Glutamatergic neuron (in vitro differentiated cells): ENCODE measurements at regions not wholly inside any gene's neighbourhood (a gene's known extent, or its start where the extent isn't known, plus 50 kb on each side); places are given as distances from the start of the nearest gene placed in this dataset.

Experiments
- DNase-seq: peaks from one replicate; pipeline ENCODE4 v3.0.0; 2022
- H3K27ac Mint-ChIP-seq: one replicate; pipeline ENCODE4 v1.8.0; 2020; ENCODE audit warnings: mild to moderate bottlenecking, mixed read lengths, inconsistent platforms; ENCODE audit not compliant: unreplicated experiment
- H3K27me3 Mint-ChIP-seq: one replicate; pipeline ENCODE4 v1.8.0; 2020; ENCODE audit warnings: mild to moderate bottlenecking, moderate library complexity, mixed read lengths, inconsistent platforms; ENCODE audit not compliant: unreplicated experiment
- H3K36me3 Mint-ChIP-seq: one replicate; pipeline ENCODE4 v1.8.0; 2020; ENCODE audit warnings: mild to moderate bottlenecking, mixed read lengths, inconsistent platforms; ENCODE audit not compliant: unreplicated experiment
- H3K4me1 Mint-ChIP-seq: one replicate; pipeline ENCODE4 v1.8.0; 2020; ENCODE audit warnings: mild to moderate bottlenecking, low read depth, mixed read lengths, inconsistent platforms; ENCODE audit not compliant: unreplicated experiment
- H3K4me3 Mint-ChIP-seq: one replicate; pipeline ENCODE4 v1.8.0; 2020; ENCODE audit warnings: mild to moderate bottlenecking, mixed read lengths, inconsistent platforms; ENCODE audit not compliant: unreplicated experiment
- H3K9me3 Mint-ChIP-seq: one replicate; pipeline ENCODE4 v1.8.0; 2020; ENCODE audit warnings: mild to moderate bottlenecking, moderate library complexity, mixed read lengths, inconsistent platforms; ENCODE audit not compliant: unreplicated experiment
- TF ChIP-seq, protein P1 (sequence below): fragments of 200-600 bp; sonication (generic); IDR thresholded peaks from one replicate; pipeline ENCODE4 v1.5.0; 2021; ENCODE audit not compliant: partially characterized antibody, unreplicated experiment

DNA sequence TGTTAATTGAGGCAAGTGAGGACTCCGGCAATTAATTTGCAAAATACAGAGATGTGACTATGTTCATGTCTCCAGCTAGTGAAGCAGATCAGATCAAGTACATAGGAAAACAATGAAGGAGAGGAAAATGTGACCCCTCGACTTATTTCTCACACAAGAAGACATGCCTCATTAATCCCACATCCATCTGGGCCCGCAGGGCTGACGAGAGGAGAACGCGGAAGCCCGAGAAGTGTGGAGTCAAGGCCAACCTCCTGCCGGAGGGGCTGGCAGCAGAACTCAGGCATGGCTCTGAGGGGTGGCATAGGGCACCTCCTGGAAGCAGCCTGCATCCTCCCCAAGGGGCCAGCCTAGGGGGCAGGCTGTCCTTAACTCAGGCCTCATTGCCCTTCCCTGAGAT is 54.4 kb downstream of the ZNF503 start:
- TF ChIP-seq, protein P1, sequence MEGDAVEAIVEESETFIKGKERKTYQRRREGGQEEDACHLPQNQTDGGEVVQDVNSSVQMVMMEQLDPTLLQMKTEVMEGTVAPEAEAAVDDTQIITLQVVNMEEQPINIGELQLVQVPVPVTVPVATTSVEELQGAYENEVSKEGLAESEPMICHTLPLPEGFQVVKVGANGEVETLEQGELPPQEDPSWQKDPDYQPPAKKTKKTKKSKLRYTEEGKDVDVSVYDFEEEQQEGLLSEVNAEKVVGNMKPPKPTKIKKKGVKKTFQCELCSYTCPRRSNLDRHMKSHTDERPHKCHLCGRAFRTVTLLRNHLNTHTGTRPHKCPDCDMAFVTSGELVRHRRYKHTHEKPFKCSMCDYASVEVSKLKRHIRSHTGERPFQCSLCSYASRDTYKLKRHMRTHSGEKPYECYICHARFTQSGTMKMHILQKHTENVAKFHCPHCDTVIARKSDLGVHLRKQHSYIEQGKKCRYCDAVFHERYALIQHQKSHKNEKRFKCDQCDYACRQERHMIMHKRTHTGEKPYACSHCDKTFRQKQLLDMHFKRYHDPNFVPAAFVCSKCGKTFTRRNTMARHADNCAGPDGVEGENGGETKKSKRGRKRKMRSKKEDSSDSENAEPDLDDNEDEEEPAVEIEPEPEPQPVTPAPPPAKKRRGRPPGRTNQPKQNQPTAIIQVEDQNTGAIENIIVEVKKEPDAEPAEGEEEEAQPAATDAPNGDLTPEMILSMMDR = no peak
- DNase-seq = no peak
- no peak overlapping the region for H3K27ac Mint-ChIP-seq
- peaks cover 4% of the 10 kb centered on the region for H3K36me3 Mint-ChIP-seq
- peaks cover under 1% of the 10 kb centered on the region for H3K4me1 Mint-ChIP-seq
- H3K4me3 Mint-ChIP-seq = no peak overlapping the region
- H3K9me3 Mint-ChIP-seq = no peaks in the 10 kb centered on the region
- peaks cover 2% of the 10 kb centered on the region for H3K27me3 Mint-ChIP-seq

DNA sequence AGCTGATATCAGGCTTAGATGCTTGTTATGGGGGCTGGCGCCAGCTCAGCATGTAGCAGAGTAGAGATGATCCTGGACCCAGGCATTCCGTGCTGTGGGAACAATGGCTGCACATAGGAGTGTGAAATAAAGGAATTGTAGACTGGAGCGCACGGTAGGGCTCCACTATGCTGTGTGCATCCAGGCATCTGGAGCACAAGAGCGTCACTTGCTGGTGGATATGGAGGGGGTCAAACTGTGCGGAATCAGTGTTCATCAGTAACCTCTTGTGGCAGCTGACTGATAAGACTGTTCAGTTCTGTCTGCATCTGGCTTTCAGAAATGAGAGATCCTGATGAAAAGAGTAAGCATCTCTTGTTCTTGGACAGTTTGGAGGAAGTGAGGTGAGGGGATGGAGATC is 55.8 kb downstream of the ZNF503 start:
- TF ChIP-seq, protein P1 = no peak
- H3K4me1 Mint-ChIP-seq = no peaks in the 10 kb centered on the region
- H3K4me3 Mint-ChIP-seq = no peak overlapping the region
- no peak overlapping the region for H3K27ac Mint-ChIP-seq
- no peak for DNase-seq
- H3K27me3 Mint-ChIP-seq = peaks cover 4% of the 10 kb centered on the region
- H3K9me3 Mint-ChIP-seq = no peaks in the 10 kb centered on the region
- peaks cover 4% of the 10 kb centered on the region for H3K36me3 Mint-ChIP-seq

DNA sequence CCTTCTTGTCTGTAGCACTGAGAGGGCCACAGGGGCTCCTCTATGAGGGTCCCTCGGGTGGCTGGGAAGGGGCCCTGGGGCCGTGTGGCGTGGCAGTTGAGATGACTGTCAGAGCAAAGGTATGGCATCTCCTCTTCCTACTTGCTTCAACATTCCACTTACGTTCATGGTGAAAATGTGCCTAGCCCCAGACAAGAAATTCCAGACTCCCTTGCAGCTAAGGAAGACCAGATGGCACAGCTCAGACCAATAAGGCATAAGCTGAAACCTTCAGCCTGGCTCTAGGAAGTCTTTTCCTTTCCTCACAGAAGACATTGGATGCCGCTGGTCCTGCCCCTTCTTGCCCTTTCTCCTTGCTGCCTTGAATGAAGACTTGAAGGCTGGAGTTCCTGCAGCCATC is 57.4 kb downstream of the ZNF503 start:
- Mint-ChIP-seq H3K27me3 (peaks cover 4% of the 10 kb centered on the region), H3K9me3 (no peaks in the 10 kb centered on the region), H3K27ac (no peak overlapping the region), H3K36me3 (peaks cover 4% of the 10 kb centered on the region), H3K4me3 (no peak overlapping the region), H3K4me1 (no peaks in the 10 kb centered on the region)
- DNase-seq = no peak
- TF ChIP-seq, protein P1 = no peak

DNA sequence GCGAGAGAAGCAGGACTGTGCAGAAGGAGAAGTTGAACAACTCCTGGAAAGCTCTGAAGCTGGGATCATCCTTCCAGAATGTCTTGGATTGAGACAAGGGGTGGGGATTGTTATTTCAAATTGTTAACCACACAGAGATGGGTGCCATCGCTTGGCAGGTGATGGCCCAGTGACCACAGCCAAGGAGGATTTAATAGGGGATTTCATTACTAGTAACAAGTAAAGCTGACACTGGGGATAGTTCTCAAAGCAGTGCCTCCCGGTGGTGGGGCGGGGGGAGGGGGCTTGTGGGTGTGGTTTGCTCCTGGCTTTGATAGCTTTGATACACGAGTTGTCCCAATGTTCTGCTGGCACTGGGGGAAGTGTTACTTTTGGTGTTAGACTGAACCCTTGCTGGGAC is 59.2 kb downstream of the ZNF503 start:
- Mint-ChIP-seq H3K4me1 (no peaks in the 10 kb centered on the region), H3K9me3 (no peaks in the 10 kb centered on the region), H3K27me3 (peaks cover 5% of the 10 kb centered on the region), H3K4me3 (no peak overlapping the region), H3K27ac (no peak overlapping the region), H3K36me3 (peaks cover 4% of the 10 kb centered on the region)
- DNase-seq = no peak
- TF ChIP-seq, protein P1 = no peak

- Mint-ChIP-seq H3K36me3 (peaks cover 21% of the 10 kb centered on the region), H3K27ac (no peak overlapping the region), H3K27me3 (peaks cover 1% of the 10 kb centered on the region), H3K4me3 (no peak overlapping the region), H3K9me3 (peaks cover 8% of the 10 kb centered on the region), H3K4me1 (no peaks in the 10 kb centered on the region)
- no peak for DNase-seq
- TF ChIP-seq, protein P1 = no peak
Measured at GRCh38 chr10:75335983-75336382, 65.6 kb downstream of the ZNF503 start.
